ENCODE measurements at regions not wholly inside any gene's neighbourhood (a gene's known extent, or its start where the extent isn't known, plus 50 kb on each side); places are given as distances from the start of the nearest gene placed in this dataset.

- no peak for TF ChIP-seq CTCF (IDR thresholded peaks at IDR 0.05; ENCODE audit: insufficient read depth in 1 of 2, low read depth in 1 of 2, low read length in 1 of 2, severe bottlenecking in 1 of 2, unreplicated experiment in 1 of 2)
- CTCF ChIA-PET, result no interaction called here
- Histone ChIP-seq H3K36me3 (ENCODE audit: control insufficient read depth, insufficient read depth, low read length) (no peaks in the 10 kb centered on the region), H3K27me3 (replicated peaks; ENCODE audit: control insufficient read depth, insufficient read depth, low read length) (no peaks in the 10 kb centered on the region), H3K9me3 (no peaks in the 10 kb centered on the region; the same call in 1 of the 2 replicates), H3K4me1 (no peaks in the 10 kb centered on the region), H3K4me3 (ENCODE audit: low read depth, low read length) (no peak overlapping the region)
- intact Hi-C loops (cut with micrococcal nuclease; ENCODE audit: unreplicated experiment), result no loop called here
- POLR2A ChIA-PET, result no interaction called here
- no TSS peak for BruUV-seq (replicated peaks)
- no peak overlapping the region for H3K4me3 Mint-ChIP-seq (ENCODE audit: unreplicated experiment)
- H3K36me3 Mint-ChIP-seq (ENCODE audit: insufficient read depth, unreplicated experiment), result no peaks in the 10 kb centered on the region
- H3K4me1 Mint-ChIP-seq (ENCODE audit: low read depth, unreplicated experiment), result no peaks in the 10 kb centered on the region
- H3K27ac Mint-ChIP-seq (ENCODE audit: unreplicated experiment), result no peak overlapping the region
- peaks cover 8% of the 10 kb centered on the region for H3K27me3 Mint-ChIP-seq (ENCODE audit: insufficient read depth, unreplicated experiment)
- H3K9me3 Mint-ChIP-seq (ENCODE audit: unreplicated experiment), result no peaks in the 10 kb centered on the region
- DNase-seq, result no peak
Observed at GRCh38 chr15:97141360-97141759, 810.9 kb downstream of the NR2F2 start.

GRCh38 chr15:97141871-97142270, 811.4 kb downstream of the NR2F2 start:
- CTCF ChIA-PET, result no interaction called here
- H3K36me3 Mint-ChIP-seq (ENCODE audit: insufficient read depth, unreplicated experiment), result no peaks in the 10 kb centered on the region
- peaks cover 8% of the 10 kb centered on the region for H3K27me3 Mint-ChIP-seq (ENCODE audit: insufficient read depth, unreplicated experiment)
- Histone ChIP-seq H3K36me3 (ENCODE audit: control insufficient read depth, insufficient read depth, low read length) (no peaks in the 10 kb centered on the region), H3K4me1 (no peaks in the 10 kb centered on the region), H3K4me3 (ENCODE audit: low read depth, low read length) (no peak overlapping the region), H3K9me3 (no peaks in the 10 kb centered on the region; the same call in 1 of the 2 replicates), H3K27me3 (replicated peaks; ENCODE audit: control insufficient read depth, insufficient read depth, low read length) (no peaks in the 10 kb centered on the region)
- no peaks in the 10 kb centered on the region for H3K9me3 Mint-ChIP-seq (ENCODE audit: unreplicated experiment)
- H3K4me3 Mint-ChIP-seq (ENCODE audit: unreplicated experiment), result no peak overlapping the region
- TF ChIP-seq CTCF (IDR thresholded peaks at IDR 0.05; ENCODE audit: insufficient read depth in 1 of 2, low read depth in 1 of 2, low read length in 1 of 2, severe bottlenecking in 1 of 2, unreplicated experiment in 1 of 2), result no peak
- DNase-seq, result no peak
- H3K4me1 Mint-ChIP-seq (ENCODE audit: low read depth, unreplicated experiment), result no peaks in the 10 kb centered on the region
- H3K27ac Mint-ChIP-seq (ENCODE audit: unreplicated experiment), result no peak overlapping the region
- intact Hi-C loops (cut with micrococcal nuclease; ENCODE audit: unreplicated experiment), result no loop called here
- no TSS peak for BruUV-seq (replicated peaks)
- POLR2A ChIA-PET, result no interaction called here

- no peak overlapping the region for H3K27ac Mint-ChIP-seq (ENCODE audit: unreplicated experiment)
- H3K4me3 ChIP-seq (ENCODE audit: low read depth, low read length), result no peak overlapping the region
- no peak for TF ChIP-seq CTCF (IDR thresholded peaks at IDR 0.05; ENCODE audit: insufficient read depth in 1 of 2, low read depth in 1 of 2, low read length in 1 of 2, severe bottlenecking in 1 of 2, unreplicated experiment in 1 of 2)
- H3K27me3 ChIP-seq (replicated peaks; ENCODE audit: control insufficient read depth, insufficient read depth, low read length), result no peaks in the 10 kb centered on the region
- H3K4me1 Mint-ChIP-seq (ENCODE audit: low read depth, unreplicated experiment), result no peaks in the 10 kb centered on the region
- H3K4me3 Mint-ChIP-seq (ENCODE audit: unreplicated experiment), result no peak overlapping the region
- no peaks in the 10 kb centered on the region for H3K9me3 Mint-ChIP-seq (ENCODE audit: unreplicated experiment)
- H3K9me3 ChIP-seq, result no peaks in the 10 kb centered on the region; the same call in 1 of the 2 replicates
- intact Hi-C loops (cut with micrococcal nuclease; ENCODE audit: unreplicated experiment), result no loop called here
- no peaks in the 10 kb centered on the region for H3K36me3 Mint-ChIP-seq (ENCODE audit: insufficient read depth, unreplicated experiment)
- ChIA-PET CTCF (no interaction called here), POLR2A (no interaction called here)
- H3K36me3 ChIP-seq (ENCODE audit: control insufficient read depth, insufficient read depth, low read length), result no peaks in the 10 kb centered on the region
- H3K4me1 ChIP-seq, result no peaks in the 10 kb centered on the region
- DNase-seq, result no peak
- peaks cover 8% of the 10 kb centered on the region for H3K27me3 Mint-ChIP-seq (ENCODE audit: insufficient read depth, unreplicated experiment)
- no TSS peak for BruUV-seq (replicated peaks)
Observed at GRCh38 chr15:97143592-97144376, 813.3 kb downstream of the NR2F2 start.
